PC-9 (cell line): ENCODE measurements at regions not wholly inside any gene's neighbourhood (a gene's known extent, or its start where the extent isn't known, plus 50 kb on each side); places are given as distances from the start of the nearest gene placed in this dataset.
"Not testable (repeated sequence)": the region's sequence is repeated elsewhere in the genome, so short reads cannot be mapped to it uniquely, and the experiment has no call there.

ENCODE experiments used
- BruUV-seq: library from RNA; stranded (reverse); fragments of 400-500 nt; replicated peaks from 2 replicates; lab custom pipeline; 2021; lab: Mats Ljungman, UMichigan
- CTCF ChIA-PET: fragments of 300-600 bp; sonication (Branson Sonifier 250); formaldehyde crosslinking; loops from one replicate; lab custom pipeline; 2022; ENCODE audit warnings: antibody characterized with exemption; lab: Charles Lee
- POLR2A ChIA-PET: fragments of 300-600 bp; sonication (Branson Sonifier 250); formaldehyde crosslinking; loops from one replicate; lab custom pipeline; 2022; ENCODE audit warnings: antibody characterized with exemption; ENCODE audit not compliant: unreplicated experiment; lab: Charles Lee
- DNase-seq, 2 experiments: peaks; one replicate each; pipeline versions ENCODE4 v3.0.0 to v3.0.0-alpha.2; 2015 to 2022; ENCODE audit warnings: mixed read lengths in 1 of 2
- H2AFZ ChIP-seq: fragments of 200-600 bp; sonication (generic); 2 replicates; pipeline ENCODE4 v1.8.1; 2017; ENCODE audit warnings: antibody characterized with exemption
- H3F3A ChIP-seq: fragments of 200-600 bp; sonication (generic); 2 replicates; pipeline ENCODE4 v1.8.1; 2017; ENCODE audit warnings: antibody characterized with exemption, mild to moderate bottlenecking, low read depth; ENCODE audit not compliant: insufficient read depth
- H3K27ac ChIP-seq: fragments of 200-600 bp; sonication (generic); 2 replicates; pipeline ENCODE4 v1.6.1; 2016; ENCODE audit warnings: mixed run types
- H3K27me3 ChIP-seq: fragments of 200-600 bp; sonication (generic); 2 replicates; pipeline ENCODE4 v1.6.1; 2016; ENCODE audit warnings: low read depth, mixed run types; ENCODE audit not compliant: insufficient read depth
- H3K36me3 ChIP-seq: fragments of 200-600 bp; sonication (generic); 2 replicates; pipeline ENCODE4 v1.6.1; 2016; ENCODE audit warnings: low read depth, mixed run types
- H3K4me1 ChIP-seq: fragments of 200-600 bp; sonication (generic); replicated peaks from 2 replicates; pipeline ENCODE4 v1.6.1; 2016; ENCODE audit warnings: mixed run types; ENCODE audit not compliant: insufficient read depth
- H3K4me2 ChIP-seq: fragments of 200-600 bp; sonication (generic); 2 replicates; pipeline ENCODE4 v1.6.1; 2017; ENCODE audit warnings: mixed run types
- H3K4me3 ChIP-seq: fragments of 200-600 bp; sonication (generic); 2 replicates; pipeline ENCODE4 v1.6.1; 2016; ENCODE audit warnings: mixed run types
- H3K79me2 ChIP-seq: fragments of 200-600 bp; sonication (generic); 2 replicates; pipeline ENCODE4 v1.6.1; 2017; ENCODE audit warnings: low read depth, mixed run types
- H3K9me2 ChIP-seq: fragments of 200-600 bp; sonication (generic); 2 replicates; pipeline ENCODE4 v1.8.1; 2017; ENCODE audit warnings: mild to moderate bottlenecking; ENCODE audit not compliant: insufficient read depth
- H3K9me3 ChIP-seq: fragments of 200-600 bp; sonication (generic); 2 replicates; pipeline ENCODE4 v1.8.1; 2016; ENCODE audit warnings: low read depth; ENCODE audit not compliant: insufficient read depth
- H4K20me1 ChIP-seq: fragments of 200-600 bp; sonication (generic); 2 replicates; pipeline ENCODE4 v1.8.1; 2017; ENCODE audit not compliant: insufficient read depth
- CTCF ChIP-seq: fragments of 200-600 bp; sonication (generic); conservative IDR thresholded peaks from 2 replicates; pipeline ENCODE4 v1.6.1; 2017; ENCODE audit warnings: mixed run types, antibody characterized with exemption, mild to moderate bottlenecking, moderate library complexity
- EZH2 ChIP-seq: fragments of 200-600 bp; sonication (generic); IDR thresholded peaks from 2 replicates; pipeline ENCODE4 v1.8.0; 2017; ENCODE audit warnings: antibody characterized with exemption, low read depth
- intact Hi-C: fragments of 100-400 bp; cut with micrococcal nuclease; formaldehyde crosslinking; loops from one replicate; pipeline ENCODE4 v1.10.0; 2022; ENCODE audit not compliant: unreplicated experiment

GRCh38 chr14:106737021-106737420 is 1210.6 kb downstream of the TMEM121 start:
- no peak for TF ChIP-seq EZH2
- TF ChIP-seq CTCF, result no peak
- no peak overlapping the region for H3K4me2 ChIP-seq
- no peak for DNase-seq
- ChIA-PET CTCF (no interaction called here), POLR2A (no interaction called here)
- H3K27ac ChIP-seq, result no peak overlapping the region
- H3K36me3 ChIP-seq, result no peaks in the 10 kb centered on the region
- no peaks in the 10 kb centered on the region for H3F3A ChIP-seq
- no peaks in the 10 kb centered on the region for H3K27me3 ChIP-seq
- intact Hi-C loops, result no loop called here
- no peak overlapping the region for H2AFZ ChIP-seq
- H3K4me1 ChIP-seq, result no peaks in the 10 kb centered on the region
- BruUV-seq, result no TSS peak
- H3K4me3 ChIP-seq, result no peak overlapping the region
- H3K9me2 ChIP-seq, result no peaks in the 10 kb centered on the region
- H4K20me1 ChIP-seq, result no peaks in the 10 kb centered on the region
- no peaks in the 10 kb centered on the region for H3K9me3 ChIP-seq
- no peaks in the 10 kb centered on the region for H3K79me2 ChIP-seq

DNA sequence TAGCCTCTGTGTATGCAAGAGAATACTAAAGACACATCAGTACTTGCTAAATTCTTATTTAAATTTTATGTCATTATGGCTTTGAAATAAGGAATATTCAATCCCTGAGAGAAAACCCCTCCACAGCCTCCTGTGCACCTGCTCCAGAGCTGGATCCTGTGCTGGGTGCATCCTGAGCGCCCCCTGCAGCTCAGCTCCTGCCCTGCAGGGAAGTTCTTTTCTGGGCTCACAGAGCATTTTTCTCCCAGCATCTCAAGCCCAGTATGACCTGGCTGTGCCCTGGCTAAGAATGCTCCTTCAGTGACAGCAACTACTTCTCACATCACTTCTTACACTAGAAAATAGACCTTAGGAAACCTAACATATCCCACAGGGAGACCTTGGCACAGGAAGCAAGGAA is 1211.7 kb downstream of the TMEM121 start:
- BruUV-seq, result no TSS peak
- no peak overlapping the region for H3K4me3 ChIP-seq
- H3K36me3 ChIP-seq, result no peaks in the 10 kb centered on the region
- no peaks in the 10 kb centered on the region for H4K20me1 ChIP-seq
- H3F3A ChIP-seq, result no peaks in the 10 kb centered on the region
- no peaks in the 10 kb centered on the region for H3K79me2 ChIP-seq
- no peaks in the 10 kb centered on the region for H3K4me1 ChIP-seq
- no peak overlapping the region for H2AFZ ChIP-seq
- POLR2A ChIA-PET, result no interaction called here
- H3K9me3 ChIP-seq, result no peaks in the 10 kb centered on the region
- no peaks in the 10 kb centered on the region for H3K9me2 ChIP-seq
- H3K27me3 ChIP-seq, result no peaks in the 10 kb centered on the region
- CTCF ChIA-PET, result no interaction called here
- TF ChIP-seq EZH2 (no peak), CTCF (no peak)
- H3K4me2 ChIP-seq, result no peak overlapping the region
- H3K27ac ChIP-seq, result no peak overlapping the region
- intact Hi-C loops, result no loop called here
- DNase-seq, result no peak

GRCh38 chr14:106738598-106739258 is 1212.3 kb downstream of the TMEM121 start:
- H3K36me3 ChIP-seq, BruUV-seq, H3K9me3 ChIP-seq, H3K4me3 ChIP-seq, H3K4me1 ChIP-seq, H3K79me2 ChIP-seq, H3K9me2 ChIP-seq, POLR2A ChIA-PET, H3K4me2 ChIP-seq, H3F3A ChIP-seq, H3K27ac ChIP-seq, H4K20me1 ChIP-seq, intact Hi-C loops, H3K27me3 ChIP-seq, H2AFZ ChIP-seq, CTCF ChIA-PET, DNase-seq: not testable (repeated sequence)

GRCh38 chr14:106741086-106741827 is 1214.9 kb downstream of the TMEM121 start:
- H4K20me1 ChIP-seq, H3K36me3 ChIP-seq, CTCF ChIA-PET, DNase-seq, H3K79me2 ChIP-seq, intact Hi-C loops, H3K4me1 ChIP-seq, H3K27me3 ChIP-seq, H3F3A ChIP-seq, H3K9me3 ChIP-seq, H3K4me3 ChIP-seq, H3K27ac ChIP-seq, H2AFZ ChIP-seq, BruUV-seq, H3K4me2 ChIP-seq, H3K9me2 ChIP-seq, POLR2A ChIA-PET: not testable (repeated sequence)

DNA sequence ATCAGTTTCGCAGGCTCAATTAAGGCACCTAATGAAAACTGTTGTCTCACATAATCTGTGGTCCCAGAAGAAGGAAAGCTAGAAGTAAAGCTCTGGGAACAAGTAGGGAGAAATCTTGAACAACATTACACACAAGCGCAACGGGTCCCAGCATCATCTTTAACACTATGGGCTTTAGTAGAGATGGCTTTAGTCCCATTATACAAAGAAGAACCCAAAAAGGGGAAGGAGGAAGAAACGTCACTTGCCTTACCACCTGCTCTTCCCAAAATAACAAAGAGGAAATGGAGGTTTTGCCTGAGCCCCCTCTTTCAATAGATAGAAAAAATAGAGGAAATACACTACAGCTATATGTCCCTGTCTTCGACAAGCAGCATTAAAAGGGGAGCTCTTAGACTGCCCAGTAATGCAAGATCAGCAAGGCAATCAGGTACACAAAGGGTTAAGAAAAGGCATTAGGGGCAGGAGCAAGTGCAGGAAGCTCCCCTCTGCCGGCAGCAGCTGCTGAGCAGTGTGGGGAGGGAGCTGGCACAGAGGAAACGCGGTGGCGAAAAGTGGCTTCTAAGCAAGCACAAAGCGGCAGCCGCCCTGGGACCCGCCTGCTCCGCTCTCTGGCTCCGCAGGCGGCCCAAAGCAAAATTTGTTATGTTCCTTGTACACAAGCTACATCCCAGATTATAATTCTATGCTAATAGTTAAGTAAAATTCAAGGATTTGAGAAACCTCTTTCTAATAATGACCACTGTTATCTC is 1218.8 kb downstream of the TMEM121 start:
- H3K9me2 ChIP-seq, intact Hi-C loops, H3F3A ChIP-seq, H3K4me1 ChIP-seq, BruUV-seq, H3K4me2 ChIP-seq, POLR2A ChIA-PET, H2AFZ ChIP-seq, H3K27ac ChIP-seq, H3K9me3 ChIP-seq, H3K4me3 ChIP-seq, H3K27me3 ChIP-seq, H4K20me1 ChIP-seq, H3K36me3 ChIP-seq, CTCF ChIA-PET, DNase-seq, H3K79me2 ChIP-seq: not testable (repeated sequence)
